ENCODE measurements at regions not wholly inside any gene's neighbourhood (a gene's known extent, or its start where the extent isn't known, plus 50 kb on each side); places are given as distances from the start of the nearest gene placed in this dataset.

DNA sequence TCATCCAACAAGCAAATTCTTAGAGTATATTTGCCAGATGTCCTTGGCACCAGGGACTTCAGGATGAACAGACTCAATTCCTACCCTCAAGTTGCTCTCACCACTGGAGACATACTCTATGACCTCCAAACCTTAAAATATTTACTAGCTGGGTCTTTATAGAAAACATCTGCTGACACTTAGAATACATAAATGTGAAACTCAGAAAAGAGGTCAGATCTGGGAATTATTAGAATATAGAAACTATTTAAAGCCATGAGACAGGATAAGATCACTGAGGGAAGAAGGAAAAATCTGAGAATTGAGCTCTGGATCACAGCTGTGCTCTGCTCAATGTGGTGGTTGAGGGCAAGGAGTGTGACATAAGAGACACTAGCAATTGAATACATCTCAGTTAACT is 695.4 kb upstream of the UBE2E2 start:
- no peaks in the 10 kb centered on the region for H3K27me3 ChIP-seq (ENCODE audit: low read depth)
- TF ChIP-seq, protein P1, sequence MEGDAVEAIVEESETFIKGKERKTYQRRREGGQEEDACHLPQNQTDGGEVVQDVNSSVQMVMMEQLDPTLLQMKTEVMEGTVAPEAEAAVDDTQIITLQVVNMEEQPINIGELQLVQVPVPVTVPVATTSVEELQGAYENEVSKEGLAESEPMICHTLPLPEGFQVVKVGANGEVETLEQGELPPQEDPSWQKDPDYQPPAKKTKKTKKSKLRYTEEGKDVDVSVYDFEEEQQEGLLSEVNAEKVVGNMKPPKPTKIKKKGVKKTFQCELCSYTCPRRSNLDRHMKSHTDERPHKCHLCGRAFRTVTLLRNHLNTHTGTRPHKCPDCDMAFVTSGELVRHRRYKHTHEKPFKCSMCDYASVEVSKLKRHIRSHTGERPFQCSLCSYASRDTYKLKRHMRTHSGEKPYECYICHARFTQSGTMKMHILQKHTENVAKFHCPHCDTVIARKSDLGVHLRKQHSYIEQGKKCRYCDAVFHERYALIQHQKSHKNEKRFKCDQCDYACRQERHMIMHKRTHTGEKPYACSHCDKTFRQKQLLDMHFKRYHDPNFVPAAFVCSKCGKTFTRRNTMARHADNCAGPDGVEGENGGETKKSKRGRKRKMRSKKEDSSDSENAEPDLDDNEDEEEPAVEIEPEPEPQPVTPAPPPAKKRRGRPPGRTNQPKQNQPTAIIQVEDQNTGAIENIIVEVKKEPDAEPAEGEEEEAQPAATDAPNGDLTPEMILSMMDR (IDR thresholded peaks at IDR 0.05) = no peak
- no peak for DNase-seq
- H3K9me3 ChIP-seq = no peaks in the 10 kb centered on the region
- ATAC-seq = no peak
- H3K4me1 ChIP-seq = no peaks in the 10 kb centered on the region
- no peak overlapping the region for H3K4me3 ChIP-seq
- intact Hi-C loops (cut with DNase I) = no loop called here
- no peak overlapping the region for H3K27ac ChIP-seq
- H3K36me3 ChIP-seq = no peaks in the 10 kb centered on the region

DNA sequence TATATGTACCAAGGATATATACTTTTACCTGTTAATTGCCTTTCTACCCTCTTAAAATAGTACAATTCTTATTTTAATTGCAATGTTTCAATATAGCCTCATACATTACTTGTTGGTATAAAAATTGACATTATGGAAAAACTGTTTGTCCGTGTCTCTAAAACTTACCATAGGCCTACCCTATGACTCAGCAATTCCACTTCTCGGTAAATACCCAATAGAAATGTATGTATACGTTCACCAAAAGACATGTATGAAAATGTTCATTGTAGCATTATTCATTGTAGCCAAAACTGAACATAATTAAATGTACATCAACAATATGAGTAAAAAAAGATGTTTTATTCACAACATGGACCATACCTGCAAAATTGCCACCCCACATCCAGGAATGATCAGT is 679.2 kb upstream of the UBE2E2 start:
- no peaks in the 10 kb centered on the region for H3K9me3 ChIP-seq
- intact Hi-C loops (cut with DNase I) = no loop called here
- no peak overlapping the region for H3K27ac ChIP-seq
- ATAC-seq = no peak
- H3K4me3 ChIP-seq = no peak overlapping the region
- H3K27me3 ChIP-seq (ENCODE audit: low read depth) = no peaks in the 10 kb centered on the region
- no peaks in the 10 kb centered on the region for H3K36me3 ChIP-seq
- H3K4me1 ChIP-seq = no peaks in the 10 kb centered on the region
- TF ChIP-seq, protein P1 (IDR thresholded peaks at IDR 0.05) = no peak
- no peak for DNase-seq

DNA sequence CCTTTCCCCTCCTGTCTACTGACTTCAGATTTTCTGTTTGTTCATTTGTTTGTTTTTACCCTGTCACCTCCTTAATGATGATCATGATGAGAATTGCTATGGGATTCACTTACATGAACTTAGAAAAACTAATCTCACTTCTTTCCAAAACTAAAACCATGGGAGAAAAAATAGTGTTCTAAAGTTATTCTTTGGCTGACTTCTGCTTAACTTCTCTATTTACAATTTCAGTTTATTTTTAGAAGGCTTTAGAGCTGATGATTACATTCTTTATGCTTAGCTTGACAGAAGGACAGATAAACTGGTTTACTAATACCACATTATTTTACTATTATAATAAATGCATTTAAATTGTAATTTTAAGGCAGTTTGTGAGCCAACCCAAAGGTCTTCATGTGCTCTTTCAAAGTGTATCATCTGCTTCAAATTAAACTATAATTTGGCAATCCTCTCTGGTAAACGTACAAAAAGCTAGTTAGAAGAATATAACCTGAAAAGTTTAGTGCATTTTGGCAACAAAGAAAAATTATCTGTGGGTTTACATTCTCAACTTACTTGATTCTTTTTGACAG is 676.8 kb upstream of the UBE2E2 start:
- no peaks in the 10 kb centered on the region for H3K9me3 ChIP-seq
- no peaks in the 10 kb centered on the region for H3K4me1 ChIP-seq
- intact Hi-C loops (cut with DNase I) = no loop called here
- H3K27ac ChIP-seq = no peak overlapping the region
- TF ChIP-seq, protein P1 (IDR thresholded peaks at IDR 0.05) = no peak
- H3K36me3 ChIP-seq = no peaks in the 10 kb centered on the region
- H3K4me3 ChIP-seq = no peak overlapping the region
- DNase-seq (no peak), ATAC-seq (no peak)
- H3K27me3 ChIP-seq (ENCODE audit: low read depth) = no peaks in the 10 kb centered on the region

DNA sequence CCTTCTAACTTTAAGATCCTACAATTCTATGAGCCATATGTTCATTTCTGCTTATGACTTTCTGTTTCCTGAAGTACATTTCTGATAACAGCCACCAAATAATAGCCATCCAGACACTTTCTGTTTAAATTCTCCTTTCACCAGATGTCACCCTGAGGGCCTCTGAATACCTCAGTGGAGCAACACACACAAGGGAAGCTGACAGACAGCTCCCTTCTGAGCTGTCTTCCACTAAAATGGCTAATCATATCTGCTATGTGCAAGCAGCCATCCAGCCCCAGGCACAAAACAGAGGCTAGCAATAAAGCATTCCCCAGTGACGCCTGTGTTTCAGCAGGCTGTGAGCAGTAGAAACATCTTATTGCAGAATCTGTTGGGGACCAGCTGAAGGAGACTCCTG is 666.6 kb upstream of the UBE2E2 start:
- Histone ChIP-seq H3K4me3 (no peak overlapping the region), H3K36me3 (no peaks in the 10 kb centered on the region), H3K27me3 (ENCODE audit: low read depth) (no peaks in the 10 kb centered on the region), H3K9me3 (no peaks in the 10 kb centered on the region), H3K4me1 (no peaks in the 10 kb centered on the region), H3K27ac (no peak overlapping the region)
- ATAC-seq (no peak), DNase-seq (no peak)
- TF ChIP-seq, protein P1 (IDR thresholded peaks at IDR 0.05) = no peak
- intact Hi-C loops (cut with DNase I) = no loop called here

DNA sequence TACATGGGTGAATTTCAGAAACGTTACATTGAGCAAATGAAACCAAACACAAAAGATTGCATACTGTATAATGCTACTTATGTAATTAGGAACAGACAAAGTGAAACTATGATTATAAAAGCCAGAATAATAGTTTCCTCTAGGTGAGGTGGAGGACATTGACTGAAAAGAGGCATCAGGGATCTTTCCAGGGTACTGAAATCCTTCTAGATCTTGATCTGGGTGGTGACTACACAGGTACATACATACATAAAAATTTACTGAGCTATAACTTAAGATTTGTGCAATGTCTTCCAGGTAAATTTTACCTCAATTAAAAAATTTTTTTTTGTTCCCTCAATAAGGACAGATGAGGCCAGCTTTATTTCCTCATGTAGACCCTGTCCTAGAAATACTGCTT is 665.6 kb upstream of the UBE2E2 start:
- no peak overlapping the region for H3K27ac ChIP-seq
- TF ChIP-seq, protein P1 (IDR thresholded peaks at IDR 0.05) = no peak
- no peaks in the 10 kb centered on the region for H3K27me3 ChIP-seq (ENCODE audit: low read depth)
- H3K36me3 ChIP-seq = no peaks in the 10 kb centered on the region
- ATAC-seq (no peak), DNase-seq (no peak)
- no peak overlapping the region for H3K4me3 ChIP-seq
- no peaks in the 10 kb centered on the region for H3K9me3 ChIP-seq
- intact Hi-C loops (cut with DNase I) = no loop called here
- H3K4me1 ChIP-seq = no peaks in the 10 kb centered on the region

DNA sequence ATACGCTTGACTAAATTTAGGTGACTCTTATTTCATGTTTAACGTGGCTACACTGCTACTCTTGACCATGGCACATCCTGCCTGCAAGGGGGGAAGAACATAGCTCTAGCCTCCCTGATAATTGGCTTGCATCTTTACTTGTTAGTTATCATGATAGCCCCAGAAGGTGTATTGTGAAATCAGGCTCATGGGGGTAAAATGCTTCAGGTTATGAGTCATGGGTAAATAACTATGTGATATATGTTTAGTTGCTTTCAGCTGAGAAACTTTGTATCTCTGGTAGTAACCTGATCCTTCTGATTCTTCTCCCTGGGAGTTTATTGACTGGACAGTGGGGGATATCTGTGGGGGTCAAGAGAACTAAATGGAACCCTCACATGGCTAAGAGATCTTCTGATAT is 660.8 kb upstream of the UBE2E2 start:
- H3K27ac ChIP-seq = no peak overlapping the region

More for the DNA sequence above, 660.8 kb upstream of the UBE2E2 start:
- no peaks in the 10 kb centered on the region for H3K9me3 ChIP-seq
- H3K4me1 ChIP-seq = no peaks in the 10 kb centered on the region
- H3K4me3 ChIP-seq = no peak overlapping the region
- TF ChIP-seq, protein P1 (IDR thresholded peaks at IDR 0.05) = no peak
- H3K36me3 ChIP-seq = no peaks in the 10 kb centered on the region
- intact Hi-C loops (cut with DNase I) = no loop called here
- H3K27me3 ChIP-seq (ENCODE audit: low read depth) = no peaks in the 10 kb centered on the region
- DNase-seq (no peak), ATAC-seq (no peak)
